Right atrium auricular region (tissue), 2 donors: ENCODE measurements at regions not wholly inside any gene's neighbourhood (a gene's known extent, or its start where the extent isn't known, plus 50 kb on each side); places are given as distances from the start of the nearest gene placed in this dataset.

Source experiments
- DNase-seq: peaks from one replicate; pipeline ENCODE4 v3.0.0-alpha.2; 2019; ENCODE audit warnings: low spot score
- H3K27ac ChIP-seq, 2 donors: fragments of 200-600 bp; sonication (generic); 1 replicate in 1 of 2; 2 replicates in 1 of 2; pipeline ENCODE4 v1.5.1; 2016 to 2019
- H3K27me3 ChIP-seq, 2 donors: fragments of 200-600 bp; sonication (generic); one replicate each; pipeline versions ENCODE4 v1.5.1 to v1.6.0; 2017 to 2019
- H3K36me3 ChIP-seq: fragments of 200-600 bp; sonication (generic); one replicate; pipeline ENCODE4 v1.5.1; 2016
- H3K4me1 ChIP-seq, 2 donors: fragments of 200-600 bp; sonication (generic); one replicate each; pipeline versions ENCODE4 v1.5.1 to v1.6.0; 2017 to 2019
- H3K4me3 ChIP-seq, 2 donors: fragments of 200-600 bp; sonication (generic); 1 replicate in 1 of 2; 2 replicates in 1 of 2; pipeline ENCODE4 v1.5.1; 2017 to 2019; ENCODE audit warnings: mild to moderate bottlenecking in 1 of 2, moderate library complexity in 1 of 2
- H3K9me3 ChIP-seq, 2 donors: fragments of 200-600 bp; sonication (generic); one replicate each; pipeline ENCODE4 v1.5.1; 2019
- TF ChIP-seq, protein P1 (sequence below), 2 donors: fragments of 200-600 bp; sonication (generic); IDR thresholded peaks; one replicate each; pipeline ENCODE4 v1.5.1; 2019; ENCODE audit warnings: antibody characterized with exemption in 2 of 2

DNA sequence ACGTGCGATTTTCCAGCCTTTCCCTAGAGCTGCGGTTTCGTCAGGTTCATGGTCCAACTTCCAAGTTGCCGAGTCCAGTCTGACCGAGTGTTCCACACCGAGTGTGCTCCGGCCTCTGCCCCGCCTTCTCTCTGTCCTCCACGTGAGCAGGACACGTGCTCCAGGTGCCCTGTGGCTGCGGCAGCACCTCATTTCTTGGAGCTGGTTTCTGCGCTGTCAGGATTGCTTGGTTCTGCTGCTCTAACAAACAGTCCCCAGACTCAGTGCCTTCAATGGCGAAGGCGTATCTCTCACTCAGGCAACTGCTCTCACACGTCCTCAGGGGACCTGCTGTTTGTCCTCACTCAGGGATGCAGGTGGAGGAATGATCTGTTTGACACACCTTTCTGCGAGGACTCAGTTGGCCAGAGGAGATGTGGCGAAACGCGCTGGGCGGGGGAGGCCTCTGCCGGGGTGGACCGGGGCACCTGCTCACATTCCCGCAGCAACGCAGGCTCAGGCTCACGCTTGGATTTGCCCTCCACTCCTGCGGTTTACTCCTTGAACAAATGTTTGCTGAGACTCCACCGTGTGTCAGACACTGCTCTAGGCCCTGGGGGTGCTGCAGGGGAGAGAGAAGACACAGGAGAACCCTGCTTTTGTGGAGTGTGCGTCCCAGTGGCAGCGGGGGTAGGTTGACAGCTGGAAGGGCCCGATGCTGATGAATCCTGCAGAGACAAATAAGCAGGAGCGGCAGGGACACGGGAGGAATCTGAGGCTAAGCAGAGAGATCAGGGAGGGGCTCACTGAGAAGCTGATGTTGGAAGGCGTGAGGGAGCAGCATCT lies 63.4 kb upstream of the FBRSL1 start:
- Histone ChIP-seq H3K4me3 (no peak overlapping the region), H3K36me3 (no peaks in the 10 kb centered on the region), H3K27me3 (no peaks in the 10 kb centered on the region), H3K4me1 (peaks cover 0 to 21% of the 10 kb centered on the region in 2 donors), H3K9me3 (no peaks in the 10 kb centered on the region), H3K27ac (no peak overlapping the region)
- TF ChIP-seq, protein P1, sequence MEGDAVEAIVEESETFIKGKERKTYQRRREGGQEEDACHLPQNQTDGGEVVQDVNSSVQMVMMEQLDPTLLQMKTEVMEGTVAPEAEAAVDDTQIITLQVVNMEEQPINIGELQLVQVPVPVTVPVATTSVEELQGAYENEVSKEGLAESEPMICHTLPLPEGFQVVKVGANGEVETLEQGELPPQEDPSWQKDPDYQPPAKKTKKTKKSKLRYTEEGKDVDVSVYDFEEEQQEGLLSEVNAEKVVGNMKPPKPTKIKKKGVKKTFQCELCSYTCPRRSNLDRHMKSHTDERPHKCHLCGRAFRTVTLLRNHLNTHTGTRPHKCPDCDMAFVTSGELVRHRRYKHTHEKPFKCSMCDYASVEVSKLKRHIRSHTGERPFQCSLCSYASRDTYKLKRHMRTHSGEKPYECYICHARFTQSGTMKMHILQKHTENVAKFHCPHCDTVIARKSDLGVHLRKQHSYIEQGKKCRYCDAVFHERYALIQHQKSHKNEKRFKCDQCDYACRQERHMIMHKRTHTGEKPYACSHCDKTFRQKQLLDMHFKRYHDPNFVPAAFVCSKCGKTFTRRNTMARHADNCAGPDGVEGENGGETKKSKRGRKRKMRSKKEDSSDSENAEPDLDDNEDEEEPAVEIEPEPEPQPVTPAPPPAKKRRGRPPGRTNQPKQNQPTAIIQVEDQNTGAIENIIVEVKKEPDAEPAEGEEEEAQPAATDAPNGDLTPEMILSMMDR (IDR thresholded peaks at IDR 0.05): no peak
- DNase-seq: no peak

DNA sequence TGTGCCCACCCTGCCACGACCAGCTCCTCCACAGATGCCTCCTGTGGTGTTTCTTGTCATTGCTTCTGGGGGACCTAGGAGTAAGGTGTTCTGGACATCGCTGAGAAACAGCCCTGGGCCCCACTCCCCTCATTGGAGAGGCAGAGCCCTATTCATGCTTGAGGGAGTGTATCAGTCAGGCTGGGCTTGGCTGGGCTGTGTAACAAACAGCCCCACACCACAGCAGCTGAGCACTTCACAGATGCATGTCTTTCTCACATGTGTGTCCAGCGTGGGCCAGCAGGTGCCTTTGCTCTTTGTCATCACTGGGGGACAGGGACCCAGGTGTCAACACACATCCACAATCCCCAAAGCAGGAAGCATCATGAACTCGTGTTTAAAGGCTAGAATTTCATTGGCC lies 65.1 kb upstream of the FBRSL1 start:
- DNase-seq: no peak
- no peaks in the 10 kb centered on the region for H3K9me3 ChIP-seq
- H3K27ac ChIP-seq: no peak overlapping the region
- no peaks in the 10 kb centered on the region for H3K36me3 ChIP-seq
- peaks cover 0 to 11% of the 10 kb centered on the region in 2 donors for H3K4me1 ChIP-seq
- no peaks in the 10 kb centered on the region for H3K27me3 ChIP-seq
- H3K4me3 ChIP-seq: no peak overlapping the region
- TF ChIP-seq, protein P1 (IDR thresholded peaks at IDR 0.05): no peak

DNA sequence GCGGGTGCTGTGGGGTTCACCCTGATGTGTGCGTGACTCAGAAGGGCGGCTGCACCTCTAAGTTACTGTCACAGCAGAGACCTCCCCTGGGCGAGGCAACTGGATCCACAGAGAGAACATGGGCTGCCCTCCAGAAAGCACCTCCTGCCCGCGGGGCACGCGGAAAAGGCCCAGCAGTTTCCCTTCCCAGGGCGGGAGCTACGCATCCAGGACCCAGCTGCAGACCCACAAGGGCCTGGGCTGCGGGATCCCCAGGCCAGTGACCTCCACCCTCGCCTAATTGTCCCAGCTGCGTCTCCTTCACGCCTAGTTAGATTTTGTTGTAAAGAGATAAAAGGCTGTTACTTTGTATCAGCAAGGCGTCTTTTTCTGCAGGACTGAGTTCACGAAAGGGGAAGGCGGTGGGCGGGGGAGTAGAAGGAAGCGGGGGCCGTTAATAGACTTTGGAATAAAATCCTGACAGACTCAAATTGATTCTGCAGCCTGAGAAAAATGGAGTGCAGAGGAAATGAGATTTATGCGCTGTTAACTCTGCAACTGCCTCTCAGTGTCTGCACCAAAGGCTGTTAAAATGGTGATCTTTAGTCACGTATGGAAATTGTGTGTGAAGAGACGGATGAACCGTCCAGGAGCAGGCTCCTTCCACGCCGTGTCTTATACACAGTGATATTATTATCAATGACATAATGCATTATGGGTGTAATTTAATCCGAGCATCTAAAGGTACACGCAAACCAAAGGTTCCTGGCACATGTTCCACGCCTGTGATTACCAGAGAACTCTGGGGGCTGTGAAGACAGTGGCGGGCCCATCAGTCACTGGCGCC lies 65.9 kb upstream of the FBRSL1 start:
- no peak overlapping the region for H3K4me3 ChIP-seq
- TF ChIP-seq, protein P1 (IDR thresholded peaks at IDR 0.05): no peak
- H3K36me3 ChIP-seq: no peaks in the 10 kb centered on the region
- no peaks in the 10 kb centered on the region for H3K27me3 ChIP-seq
- H3K4me1 ChIP-seq: peaks cover 0 to 3% of the 10 kb centered on the region in 2 donors
- H3K9me3 ChIP-seq: no peaks in the 10 kb centered on the region
- H3K27ac ChIP-seq: no peak overlapping the region
- no peak for DNase-seq

DNA sequence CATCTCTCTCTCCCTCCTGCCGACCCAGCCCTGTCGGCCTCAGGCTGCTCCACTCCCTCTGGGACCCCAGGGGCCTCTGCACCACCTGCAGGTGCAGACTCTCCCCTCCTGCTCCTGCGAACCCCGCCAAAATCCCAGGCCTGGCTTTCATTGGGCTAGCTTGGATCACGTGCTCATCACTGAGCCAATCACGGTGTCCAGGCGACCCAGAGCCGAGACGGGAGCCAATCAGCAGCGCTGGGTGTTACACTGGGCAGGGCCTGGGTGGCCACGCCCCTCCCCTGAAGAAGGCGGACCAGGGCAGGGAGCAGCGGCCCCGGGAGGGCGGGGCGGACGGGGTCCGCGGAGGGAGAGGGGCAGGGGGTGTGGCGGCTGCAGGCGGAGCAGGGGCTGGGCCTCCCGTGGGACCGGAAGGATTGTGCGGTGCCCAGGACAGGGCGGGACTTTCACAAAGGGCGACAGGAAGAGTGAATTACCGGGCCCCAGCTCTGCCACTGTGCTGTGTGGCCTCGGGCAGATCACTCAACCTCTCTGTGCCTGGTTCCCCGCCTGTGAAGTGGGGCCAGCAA lies 66.6 kb upstream of the FBRSL1 start:
- no peaks in the 10 kb centered on the region for H3K9me3 ChIP-seq
- H3K27ac ChIP-seq: no peak overlapping the region
- no peak for DNase-seq
- no peak overlapping the region for H3K4me3 ChIP-seq
- TF ChIP-seq, protein P1 (IDR thresholded peaks at IDR 0.05): no peak
- H3K36me3 ChIP-seq: no peaks in the 10 kb centered on the region
- H3K27me3 ChIP-seq: no peaks in the 10 kb centered on the region
- H3K4me1 ChIP-seq: no peaks in the 10 kb centered on the region

DNA sequence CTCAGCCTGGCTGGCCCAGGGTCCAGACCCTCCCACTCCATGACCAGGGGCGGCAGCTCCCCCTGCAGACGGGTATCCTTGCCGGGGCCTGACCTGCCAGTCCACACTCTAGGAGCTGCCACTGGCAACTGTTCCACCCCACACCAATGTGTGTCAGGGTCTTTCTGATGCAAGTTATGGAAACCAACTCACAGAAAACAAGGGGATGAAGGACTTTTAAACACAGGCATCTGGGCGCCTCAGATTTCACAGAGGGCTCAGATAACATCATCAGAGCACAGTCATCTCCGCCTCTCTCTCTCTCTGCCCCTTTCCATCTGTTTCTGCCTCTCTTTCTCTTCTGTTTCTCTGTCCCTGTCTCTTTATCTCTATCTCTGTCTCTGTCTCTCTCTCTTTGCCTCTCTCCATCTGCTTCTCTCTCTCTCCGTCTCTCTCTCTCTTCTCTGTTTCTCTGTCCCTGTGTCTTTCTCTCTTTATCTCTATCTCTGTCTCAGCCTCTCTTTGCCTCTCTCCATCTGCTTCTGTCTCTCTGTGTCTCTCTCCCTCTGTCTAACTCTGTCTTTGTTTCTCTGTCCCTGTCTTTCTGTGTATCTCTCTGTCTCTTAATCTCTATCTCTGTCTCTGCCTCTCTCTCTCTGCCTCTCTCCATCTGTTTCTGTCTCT lies 67.4 kb upstream of the FBRSL1 start:
- Histone ChIP-seq H3K27me3 (no peaks in the 10 kb centered on the region), H3K4me1 (no peaks in the 10 kb centered on the region), H3K9me3 (no peaks in the 10 kb centered on the region), H3K4me3 (no peak overlapping the region), H3K27ac (no peak overlapping the region), H3K36me3 (no peaks in the 10 kb centered on the region)
- DNase-seq: no peak
- TF ChIP-seq, protein P1 (IDR thresholded peaks at IDR 0.05): no peak
